A549 (cell line): ENCODE measurements at regions not wholly inside any gene's neighbourhood (a gene's known extent, or its start where the extent isn't known, plus 50 kb on each side); places are given as distances from the start of the nearest gene placed in this dataset.

Source experiments
- BHLHE40 ChIP-seq: IDR thresholded peaks from 2 replicates; pipeline ENCODE4 v1.6.1; 2012; ENCODE audit warnings: low read depth, low read length, inconsistent platforms
- CTCF ChIP-seq: fragments of >200 bp; sonication (Bioruptor Twin); formaldehyde crosslinking; IDR thresholded peaks from 3 replicates; pipeline ENCODE4 v1.5.1; 2016
- EP300 ChIP-seq, 2 experiments: fragments of >200 bp; sonication (Bioruptor Twin); formaldehyde crosslinking; IDR thresholded peaks; 2 replicates in 1 of 2; 3 replicates in 1 of 2; pipeline ENCODE4 v1.6.1; 2016 to 2017
- ESRRA ChIP-seq: fragments of 150-350 bp; IDR thresholded peaks from 2 replicates; pipeline ENCODE4 v1.6.1; 2014; ENCODE audit warnings: mild to moderate bottlenecking, low read length, borderline replicate concordance
- JUNB ChIP-seq: fragments of >200 bp; sonication (Bioruptor Twin); formaldehyde crosslinking; IDR thresholded peaks from 2 replicates; pipeline ENCODE4 v1.6.1; 2016
- KDM1A ChIP-seq: fragments of 200-600 bp; sonication (generic); IDR thresholded peaks from 2 replicates; pipeline ENCODE4 v1.6.1; 2016; ENCODE audit warnings: low read depth, mild to moderate bottlenecking
- MAFK ChIP-seq: fragments of 450-650 bp; IDR thresholded peaks from 2 replicates; pipeline ENCODE4 v1.6.1; 2014; ENCODE audit not compliant: partially characterized antibody
- MYC ChIP-seq: IDR thresholded peaks from 2 replicates; pipeline ENCODE4 v1.6.1; 2012; ENCODE audit warnings: mild to moderate bottlenecking, inconsistent platforms, low read length, improper control_type of control experiment, borderline replicate concordance
- POLR2A ChIP-seq: IDR thresholded peaks from 2 replicates; pipeline ENCODE4 v1.6.1; 2012; ENCODE audit warnings: mild to moderate bottlenecking, low read length
- POLR2AphosphoS2 ChIP-seq: conservative IDR thresholded peaks from 2 replicates; pipeline ENCODE4 v1.6.1; 2012; ENCODE audit warnings: low read length, improper control_type of control experiment, inconsistent platforms
- ZFP36 ChIP-seq: fragments of 450-650 bp; IDR thresholded peaks from 2 replicates; pipeline ENCODE4 v1.6.1; 2014; ENCODE audit warnings: borderline replicate concordance; ENCODE audit not compliant: partially characterized antibody

- TF ChIP-seq CTCF = no peak
- TF ChIP-seq BHLHE40 = no peak
- TF ChIP-seq KDM1A = no peak
- no peak for TF ChIP-seq ZFP36
- TF ChIP-seq EP300 (IDR thresholded peaks at IDR 0.05) = no peak
- TF ChIP-seq MYC = no peak
- TF ChIP-seq POLR2A = no peak
- no peak for TF ChIP-seq ESRRA
- TF ChIP-seq MAFK = no peak
- no peak for TF ChIP-seq JUNB
- no peak for TF ChIP-seq POLR2AphosphoS2
Observed at GRCh38 chr1:96515925-96516324, 205.7 kb upstream of the PTBP2 start.
